Activated CD4-positive, alpha-beta T cell treated with anti-CD3 and anti-CD28 coated beads for 36 hours (primary cell): ENCODE measurements at regions not wholly inside any gene's neighbourhood (a gene's known extent, or its start where the extent isn't known, plus 50 kb on each side); places are given as distances from the start of the nearest gene placed in this dataset.

ENCODE experiments used
- ATAC-seq: fragments of 200-7000 bp; cut with Tn5 transposase; one replicate; pipeline ENCODE4 v1.10.0; 2021; ENCODE audit warnings: mild to moderate bottlenecking, moderate library complexity
- CTCF ChIA-PET: fragments of 350-600 bp; sonication (Branson Sonifier 250); formaldehyde crosslinking; loops from one replicate; lab custom pipeline; 2021; ENCODE audit warnings: antibody characterized with exemption; lab: Charles Lee
- POLR2A ChIA-PET: fragments of 350-600 bp; sonication (Branson Sonifier 250); formaldehyde crosslinking; loops from one replicate; lab custom pipeline; 2021; ENCODE audit warnings: antibody characterized with exemption, inconsistent platforms; lab: Charles Lee
- DNase-seq: peaks from one replicate; pipeline ENCODE4 v3.0.0-alpha.2; 2020
- H3K27ac Mint-ChIP-seq: one replicate; pipeline ENCODE4 v1.8.0; 2021; ENCODE audit warnings: mixed read lengths
- H3K27me3 Mint-ChIP-seq: one replicate; pipeline ENCODE4 v1.8.0; 2021; ENCODE audit warnings: mixed read lengths
- H3K36me3 Mint-ChIP-seq: one replicate; pipeline ENCODE4 v1.8.0; 2021; ENCODE audit warnings: low read depth, mixed read lengths
- H3K4me1 Mint-ChIP-seq: one replicate; pipeline ENCODE4 v1.8.0; 2021; ENCODE audit warnings: mixed read lengths
- H3K4me3 Mint-ChIP-seq: one replicate; pipeline ENCODE4 v1.8.0; 2021; ENCODE audit warnings: mild to moderate bottlenecking, moderate library complexity, mixed read lengths
- H3K9me3 Mint-ChIP-seq: one replicate; pipeline ENCODE4 v1.8.0; 2021; ENCODE audit warnings: low read depth, mixed read lengths
- intact Hi-C, 2 experiments: fragments of 100-400 bp; cut with DNase I in 1 of 2; cut with micrococcal nuclease in 1 of 2; formaldehyde crosslinking; loops; one replicate each; pipeline versions ENCODE4 v1.14.2 to v1.15.1; 2022 to 2024; cut with DNase I, micrococcal nuclease

- ATAC-seq (no peak), DNase-seq (no peak)
- H3K9me3 Mint-ChIP-seq = no peaks in the 10 kb centered on the region
- no peaks in the 10 kb centered on the region for H3K36me3 Mint-ChIP-seq
- H3K4me1 Mint-ChIP-seq = no peaks in the 10 kb centered on the region
- no peak overlapping the region for H3K4me3 Mint-ChIP-seq
- ChIA-PET POLR2A (no interaction called here), CTCF (no interaction called here)
- intact Hi-C loops = no loop called here
- no peaks in the 10 kb centered on the region for H3K27me3 Mint-ChIP-seq
- no peak overlapping the region for H3K27ac Mint-ChIP-seq
These were observed 555.9 kb upstream of the TSPY4 start for GRCh38 chrY:8781184-8781890.

- DNase-seq (no peak), ATAC-seq (no peak)
- Mint-ChIP-seq H3K4me1 (no peaks in the 10 kb centered on the region), H3K36me3 (no peaks in the 10 kb centered on the region), H3K9me3 (no peaks in the 10 kb centered on the region), H3K27ac (no peak overlapping the region), H3K4me3 (no peak overlapping the region), H3K27me3 (no peaks in the 10 kb centered on the region)
- CTCF ChIA-PET = no interaction called here
- POLR2A ChIA-PET = no interaction called here
- intact Hi-C loops = no loop called here
These were observed 542.7 kb upstream of the TSPY4 start for GRCh38 chrY:8794561-8794960.

- ATAC-seq (no peak), DNase-seq (no peak)
- Mint-ChIP-seq H3K36me3 (no peaks in the 10 kb centered on the region), H3K27me3 (no peaks in the 10 kb centered on the region), H3K4me3 (no peak overlapping the region), H3K4me1 (no peaks in the 10 kb centered on the region), H3K9me3 (no peaks in the 10 kb centered on the region), H3K27ac (no peak overlapping the region)
- ChIA-PET POLR2A (no interaction called here), CTCF (no interaction called here)
- intact Hi-C loops = no loop called here
These were observed 532.9 kb upstream of the TSPY4 start for GRCh38 chrY:8804317-8804716.

GRCh38 chrY:8807648-8808408 is 529.4 kb upstream of the TSPY4 start:
- Mint-ChIP-seq H3K9me3 (no peaks in the 10 kb centered on the region), H3K27me3 (no peaks in the 10 kb centered on the region), H3K36me3 (no peaks in the 10 kb centered on the region), H3K4me3 (no peak overlapping the region), H3K4me1 (no peaks in the 10 kb centered on the region), H3K27ac (no peak overlapping the region)
- POLR2A ChIA-PET = no interaction called here
- CTCF ChIA-PET = no interaction called here
- intact Hi-C loops = no loop called here
- DNase-seq = no peak
- no peak for ATAC-seq

GRCh38 chrY:8808611-8809010 is 528.7 kb upstream of the TSPY4 start:
- intact Hi-C loops = no loop called here
- ChIA-PET CTCF (no interaction called here), POLR2A (no interaction called here)
- no peak overlapping the region for H3K4me3 Mint-ChIP-seq
- no peaks in the 10 kb centered on the region for H3K9me3 Mint-ChIP-seq
- no peaks in the 10 kb centered on the region for H3K4me1 Mint-ChIP-seq
- no peak for ATAC-seq
- no peaks in the 10 kb centered on the region for H3K36me3 Mint-ChIP-seq
- no peak for DNase-seq
- no peaks in the 10 kb centered on the region for H3K27me3 Mint-ChIP-seq
- H3K27ac Mint-ChIP-seq = no peak overlapping the region

GRCh38 chrY:8809076-8809475 is 528.2 kb upstream of the TSPY4 start:
- H3K4me3 Mint-ChIP-seq = no peak overlapping the region
- ATAC-seq = no peak
- POLR2A ChIA-PET = no interaction called here

GRCh38 chrY:8814143-8814542 is 523.1 kb upstream of the TSPY4 start:
- H3K27ac Mint-ChIP-seq = no peak overlapping the region
- POLR2A ChIA-PET = no interaction called here
- no peak for ATAC-seq
- H3K9me3 Mint-ChIP-seq = no peaks in the 10 kb centered on the region
- no peak overlapping the region for H3K4me3 Mint-ChIP-seq
- H3K27me3 Mint-ChIP-seq = no peaks in the 10 kb centered on the region
- H3K4me1 Mint-ChIP-seq = no peaks in the 10 kb centered on the region
- no peak for DNase-seq
- intact Hi-C loops = no loop called here
- no peaks in the 10 kb centered on the region for H3K36me3 Mint-ChIP-seq
- CTCF ChIA-PET = no interaction called here

More at GRCh38 chrY:8809076-8809475, 528.2 kb upstream of the TSPY4 start:
- CTCF ChIA-PET = no interaction called here
- DNase-seq = no peak
- no peaks in the 10 kb centered on the region for H3K4me1 Mint-ChIP-seq
- H3K27me3 Mint-ChIP-seq = no peaks in the 10 kb centered on the region
- H3K27ac Mint-ChIP-seq = no peak overlapping the region
- no peaks in the 10 kb centered on the region for H3K9me3 Mint-ChIP-seq
- intact Hi-C loops = no loop called here
- no peaks in the 10 kb centered on the region for H3K36me3 Mint-ChIP-seq

- Mint-ChIP-seq H3K27me3 (no peaks in the 10 kb centered on the region), H3K36me3 (no peaks in the 10 kb centered on the region), H3K4me1 (no peaks in the 10 kb centered on the region), H3K4me3 (no peak overlapping the region), H3K9me3 (no peaks in the 10 kb centered on the region), H3K27ac (no peak overlapping the region)
- ChIA-PET POLR2A (no interaction called here), CTCF (no interaction called here)
- DNase-seq (no peak), ATAC-seq (no peak)
- intact Hi-C loops = no loop called here
These were observed 521.6 kb upstream of the TSPY4 start for GRCh38 chrY:8815616-8816015.

- H3K27me3 Mint-ChIP-seq = no peaks in the 10 kb centered on the region
- ATAC-seq (no peak), DNase-seq (no peak)
- no peak overlapping the region for H3K27ac Mint-ChIP-seq
- ChIA-PET CTCF (interaction anchor here (0.6 kb wide), 1 partner anchor 9 kb away, joined by 3 read pairs; no protein-coding TSS in a partner anchor), POLR2A (no interaction called here)
- no peaks in the 10 kb centered on the region for H3K4me1 Mint-ChIP-seq
- H3K9me3 Mint-ChIP-seq = no peaks in the 10 kb centered on the region
- H3K36me3 Mint-ChIP-seq = no peaks in the 10 kb centered on the region
- intact Hi-C loops = no loop called here
- H3K4me3 Mint-ChIP-seq = no peak overlapping the region
These were observed 517.2 kb upstream of the TSPY4 start for GRCh38 chrY:8820032-8820431.

GRCh38 chrY:8821106-8821505 is 516.2 kb upstream of the TSPY4 start:
- Mint-ChIP-seq H3K36me3 (no peaks in the 10 kb centered on the region), H3K4me3 (no peak overlapping the region), H3K9me3 (no peaks in the 10 kb centered on the region), H3K27me3 (no peaks in the 10 kb centered on the region), H3K27ac (no peak overlapping the region), H3K4me1 (no peaks in the 10 kb centered on the region)
- no peak for ATAC-seq
- intact Hi-C loops = no loop called here
- ChIA-PET CTCF (interaction anchor here (0.6 kb wide), 1 partner anchor 394 kb away, joined by 3 read pairs; no protein-coding TSS in a partner anchor), POLR2A (no interaction called here)
- DNase-seq = no peak

- H3K9me3 Mint-ChIP-seq = no peaks in the 10 kb centered on the region
- H3K27ac Mint-ChIP-seq = no peak overlapping the region
- H3K27me3 Mint-ChIP-seq = no peaks in the 10 kb centered on the region
- no peak overlapping the region for H3K4me3 Mint-ChIP-seq
- ATAC-seq = no peak
- no peaks in the 10 kb centered on the region for H3K36me3 Mint-ChIP-seq
- ChIA-PET CTCF (no interaction called here), POLR2A (no interaction called here)
- H3K4me1 Mint-ChIP-seq = no peaks in the 10 kb centered on the region
- intact Hi-C loops = no loop called here
- DNase-seq = no peak
These were observed 485.0 kb upstream of the TSPY4 start for GRCh38 chrY:8852278-8852677.

- no peaks in the 10 kb centered on the region for H3K27me3 Mint-ChIP-seq
- ChIA-PET POLR2A (no interaction called here), CTCF (no interaction called here)
- H3K4me1 Mint-ChIP-seq = no peaks in the 10 kb centered on the region
- ATAC-seq = no peak
- intact Hi-C loops = no loop called here
- H3K27ac Mint-ChIP-seq = no peak overlapping the region
- H3K9me3 Mint-ChIP-seq = no peaks in the 10 kb centered on the region
- no peaks in the 10 kb centered on the region for H3K36me3 Mint-ChIP-seq
- no peak for DNase-seq
- H3K4me3 Mint-ChIP-seq = no peak overlapping the region
These were observed 448.9 kb upstream of the TSPY4 start for GRCh38 chrY:8888371-8888770.
